KMS-11 (cell line): ENCODE measurements at regions not wholly inside any gene's neighbourhood (a gene's known extent, or its start where the extent isn't known, plus 50 kb on each side); places are given as distances from the start of the nearest gene placed in this dataset.
"Not testable (repeated sequence)": the region's sequence is repeated elsewhere in the genome, so short reads cannot be mapped to it uniquely, and the experiment has no call there.

Source experiments
- H2AFZ ChIP-seq: fragments of 200-600 bp; sonication (generic); 2 replicates; pipeline ENCODE4 v1.6.1; 2016; ENCODE audit warnings: antibody characterized with exemption, mixed run types, low read depth
- H3K27ac ChIP-seq: fragments of 200-600 bp; sonication (generic); 2 replicates; pipeline ENCODE4 v1.6.1; 2016; ENCODE audit warnings: mild to moderate bottlenecking, mixed run types
- H3K27me3 ChIP-seq: fragments of 200-600 bp; sonication (generic); 2 replicates; pipeline ENCODE4 v1.6.1; 2017; ENCODE audit warnings: mild to moderate bottlenecking, low read depth, mixed run types, moderate library complexity; ENCODE audit not compliant: insufficient read depth
- H3K36me3 ChIP-seq: fragments of 200-600 bp; sonication (generic); 2 replicates; pipeline ENCODE4 v1.6.1; 2017; ENCODE audit warnings: mild to moderate bottlenecking, mixed run types; ENCODE audit not compliant: insufficient read depth
- H3K4me1 ChIP-seq: fragments of 200-600 bp; sonication (generic); 2 replicates; pipeline ENCODE4 v1.6.1; 2016; ENCODE audit warnings: mild to moderate bottlenecking, low read depth, mixed run types; ENCODE audit not compliant: poor library complexity, severe bottlenecking
- H3K4me2 ChIP-seq: fragments of 200-600 bp; sonication (generic); 2 replicates; pipeline ENCODE4 v1.7.0; 2016; ENCODE audit warnings: mild to moderate bottlenecking, mixed run types
- H3K4me3 ChIP-seq: fragments of 200-600 bp; sonication (generic); IDR thresholded peaks from 2 replicates; pipeline ENCODE4 v1.6.1; 2017; ENCODE audit warnings: low read depth, low read length, mixed read lengths; ENCODE audit not compliant: insufficient read depth
- H3K79me2 ChIP-seq: fragments of 200-600 bp; sonication (generic); 2 replicates; pipeline ENCODE4 v1.6.1; 2016; ENCODE audit warnings: low read depth, mixed run types; ENCODE audit not compliant: insufficient read depth
- H3K9ac ChIP-seq: fragments of 200-600 bp; sonication (generic); 2 replicates; pipeline ENCODE4 v1.6.1; 2016; ENCODE audit warnings: mild to moderate bottlenecking, mixed run types
- H4K20me1 ChIP-seq: fragments of 200-600 bp; sonication (generic); 2 replicates; pipeline ENCODE4 v1.6.1; 2016; ENCODE audit warnings: mild to moderate bottlenecking, mixed run types; ENCODE audit not compliant: insufficient read depth
- CTCF ChIP-seq: fragments of 200-600 bp; sonication (generic); conservative IDR thresholded peaks from 2 replicates; pipeline ENCODE4 v1.6.1; 2017; ENCODE audit warnings: low read depth, mild to moderate bottlenecking, antibody characterized with exemption, low read length, moderate library complexity, mixed read lengths

- H2AFZ ChIP-seq: no peak overlapping the region
- H3K27me3 ChIP-seq: no peaks in the 10 kb centered on the region
These were observed 855.4 kb upstream of the SLITRK1 start for GRCh38 chr13:84737661-84738060.

GRCh38 chr13:84730376-84730775 lies 848.1 kb upstream of the SLITRK1 start:
- no peak overlapping the region for H3K9ac ChIP-seq

More at GRCh38 chr13:84737661-84738060, 855.4 kb upstream of the SLITRK1 start:
- H3K4me3 ChIP-seq: no peak overlapping the region
- H3K4me1 ChIP-seq: no peaks in the 10 kb centered on the region
- no peak overlapping the region for H3K9ac ChIP-seq
- no peak overlapping the region for H3K4me2 ChIP-seq
- H3K79me2 ChIP-seq: no peaks in the 10 kb centered on the region
- TF ChIP-seq CTCF: no peak
- H3K36me3 ChIP-seq: no peaks in the 10 kb centered on the region
- no peak overlapping the region for H3K27ac ChIP-seq
- H4K20me1 ChIP-seq: no peaks in the 10 kb centered on the region

GRCh38 chr13:84705982-84706710 lies 823.9 kb upstream of the SLITRK1 start:
- H3K9ac ChIP-seq: no peak overlapping the region
- H3K36me3 ChIP-seq: no peaks in the 10 kb centered on the region
- H3K4me3 ChIP-seq: no peak overlapping the region
- H4K20me1 ChIP-seq: no peaks in the 10 kb centered on the region
- H3K4me1 ChIP-seq: no peaks in the 10 kb centered on the region
- no peaks in the 10 kb centered on the region for H3K27me3 ChIP-seq
- H2AFZ ChIP-seq: no peak overlapping the region
- H3K79me2 ChIP-seq: no peaks in the 10 kb centered on the region
- H3K4me2 ChIP-seq: no peak overlapping the region
- no peak overlapping the region for H3K27ac ChIP-seq
- TF ChIP-seq CTCF: no peak

More at GRCh38 chr13:84730376-84730775, 848.1 kb upstream of the SLITRK1 start:
- Histone ChIP-seq H3K36me3 (no peaks in the 10 kb centered on the region), H4K20me1 (no peaks in the 10 kb centered on the region), H3K27ac (no peak overlapping the region), H3K79me2 (no peaks in the 10 kb centered on the region), H3K4me3 (no peak overlapping the region), H3K27me3 (no peaks in the 10 kb centered on the region), H2AFZ (no peak overlapping the region), H3K4me2 (no peak overlapping the region), H3K4me1 (no peaks in the 10 kb centered on the region)
- no peak for TF ChIP-seq CTCF

- H3K4me3 ChIP-seq: no peak overlapping the region
- H3K4me1 ChIP-seq: no peaks in the 10 kb centered on the region
- no peak overlapping the region for H2AFZ ChIP-seq
- TF ChIP-seq CTCF: no peak
- H3K4me2 ChIP-seq: no peak overlapping the region
- no peaks in the 10 kb centered on the region for H3K27me3 ChIP-seq
- no peaks in the 10 kb centered on the region for H4K20me1 ChIP-seq
- H3K9ac ChIP-seq: no peak overlapping the region
- no peaks in the 10 kb centered on the region for H3K36me3 ChIP-seq
- no peaks in the 10 kb centered on the region for H3K79me2 ChIP-seq
- no peak overlapping the region for H3K27ac ChIP-seq
These were observed 819.9 kb upstream of the SLITRK1 start for GRCh38 chr13:84702174-84702573.

- not testable (repeated sequence) for H3K4me3 ChIP-seq, H3K27ac ChIP-seq, H4K20me1 ChIP-seq, H2AFZ ChIP-seq, H3K4me1 ChIP-seq, H3K36me3 ChIP-seq, H3K4me2 ChIP-seq, H3K9ac ChIP-seq, H3K79me2 ChIP-seq, H3K27me3 ChIP-seq
These were observed 815.3 kb upstream of the SLITRK1 start for GRCh38 chr13:84697591-84697990.
